ENCODE measurements at regions not wholly inside any gene's neighbourhood (a gene's known extent, or its start where the extent isn't known, plus 50 kb on each side); places are given as distances from the start of the nearest gene placed in this dataset.

GRCh38 chr20:51287628-51288413 is 254.7 kb downstream of the NFATC2 start:
- TF ChIP-seq CTCF (IDR thresholded peaks at IDR 0.05; ENCODE audit: low read depth, low read length) (no peak), EZH2phosphoT487 (IDR thresholded peaks at IDR 0.05; ENCODE audit: low read depth) (no peak)
